ENCODE measurements at regions not wholly inside any gene's neighbourhood (a gene's known extent, or its start where the extent isn't known, plus 50 kb on each side); places are given as distances from the start of the nearest gene placed in this dataset.
A peak's percentile ranks its signal among the peaks of the same experiment; 100 is the strongest.

- intact Hi-C loops (cut with DNase I), result no loop called here
- peaks cover 0 to 12% of the 10 kb centered on the region in 2 donors for H3K4me1 ChIP-seq
- H3K27ac ChIP-seq, result no peak overlapping the region
Measured at GRCh38 chr14:100438271-100438670, 115.1 kb downstream of the SLC25A47 start.

GRCh38 chr14:100438678-100439592 lies 115.8 kb downstream of the SLC25A47 start:
- Histone ChIP-seq H3K4me1 (peaks cover 0 to 12% of the 10 kb centered on the region in 2 donors), H3K36me3 (no peaks in the 10 kb centered on the region), H3K4me3 (no peak overlapping the region), H3K27ac (no peak overlapping the region), H3K9me3 (no peaks in the 10 kb centered on the region), H3K27me3 (no peaks in the 10 kb centered on the region)
- intact Hi-C loops (cut with DNase I), result no loop called here
- TF ChIP-seq CTCF (IDR thresholded peaks at IDR 0.05), result no peak
- DNase-seq (ENCODE audit: low spot score in 2 of 2), result no peak

More at GRCh38 chr14:100438271-100438670, 115.1 kb downstream of the SLC25A47 start:
- DNase-seq (ENCODE audit: low spot score in 2 of 2), result no peak
- Histone ChIP-seq H3K36me3 (no peaks in the 10 kb centered on the region), H3K4me3 (no peak overlapping the region), H3K27me3 (no peaks in the 10 kb centered on the region), H3K9me3 (no peaks in the 10 kb centered on the region)
- TF ChIP-seq CTCF (IDR thresholded peaks at IDR 0.05), result no peak

GRCh38 chr14:100439781-100440180 lies 116.6 kb downstream of the SLC25A47 start:
- no peaks in the 10 kb centered on the region for H3K9me3 ChIP-seq
- H3K27me3 ChIP-seq, result no peaks in the 10 kb centered on the region
- H3K36me3 ChIP-seq, result no peaks in the 10 kb centered on the region
- no peak for DNase-seq (ENCODE audit: low spot score in 2 of 2)
- no peak overlapping the region for H3K4me3 ChIP-seq
- H3K27ac ChIP-seq, result no peak overlapping the region
- TF ChIP-seq CTCF (IDR thresholded peaks at IDR 0.05), result no peak
- H3K4me1 ChIP-seq, result peaks cover 0 to 12% of the 10 kb centered on the region in 2 donors
- intact Hi-C loops (cut with DNase I), result loop anchor here (10.0 kb wide), 1 partner anchor 215 kb away; no protein-coding TSS in a partner anchor

GRCh38 chr14:100440207-100440631 lies 117.1 kb downstream of the SLC25A47 start:
- no peaks in the 10 kb centered on the region for H3K27me3 ChIP-seq
- H3K4me3 ChIP-seq, result peak overlapping the region in 1 of 2 donors; percentile 0
- H3K9me3 ChIP-seq, result no peaks in the 10 kb centered on the region
- H3K4me1 ChIP-seq, result peaks cover 0 to 12% of the 10 kb centered on the region in 2 donors
- intact Hi-C loops (cut with DNase I), result loop anchor here (10.0 kb wide), 1 partner anchor 215 kb away; no protein-coding TSS in a partner anchor
- no peak for DNase-seq (ENCODE audit: low spot score in 2 of 2)
- H3K27ac ChIP-seq, result no peak overlapping the region
- H3K36me3 ChIP-seq, result no peaks in the 10 kb centered on the region
- TF ChIP-seq CTCF (IDR thresholded peaks at IDR 0.05), result peak; percentile 24 to 60 (median 38)

GRCh38 chr14:100440758-100441203 lies 117.6 kb downstream of the SLC25A47 start:
- Histone ChIP-seq H3K27me3 (no peaks in the 10 kb centered on the region), H3K9me3 (no peaks in the 10 kb centered on the region), H3K27ac (no peak overlapping the region), H3K36me3 (no peaks in the 10 kb centered on the region), H3K4me3 (no peak overlapping the region), H3K4me1 (peaks cover 0 to 12% of the 10 kb centered on the region in 2 donors)
- intact Hi-C loops (cut with DNase I), result loop anchor here (10.0 kb wide), 1 partner anchor 214 kb away; no protein-coding TSS in a partner anchor
- DNase-seq (ENCODE audit: low spot score in 2 of 2), result no peak
- no peak for TF ChIP-seq CTCF (IDR thresholded peaks at IDR 0.05)
